ENCODE measurements at regions not wholly inside any gene's neighbourhood (a gene's known extent, or its start where the extent isn't known, plus 50 kb on each side); places are given as distances from the start of the nearest gene placed in this dataset.

DNA sequence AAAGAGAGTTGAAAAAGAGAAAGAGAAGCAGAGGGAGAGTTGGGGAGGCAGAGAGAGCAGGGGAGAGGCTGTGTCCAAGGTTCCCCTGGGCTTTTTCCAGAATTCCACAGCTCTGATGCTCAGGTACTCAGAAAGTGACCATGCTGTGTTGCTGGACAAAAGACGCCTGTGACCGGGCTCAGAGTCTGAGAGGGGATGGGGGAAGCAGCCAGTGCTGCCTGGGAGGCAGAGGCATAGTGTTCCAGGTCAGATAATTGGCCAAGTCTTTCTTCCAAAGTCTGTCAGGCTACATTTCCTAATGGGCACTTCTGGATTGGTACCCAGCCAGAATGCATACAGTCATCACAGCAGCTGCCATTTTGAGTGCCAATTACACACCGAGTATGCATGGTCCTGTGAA is 86.1 kb downstream of the PTPRS start:
- Histone ChIP-seq H3K4me3 (ENCODE audit: extremely low read depth in 1 of 4, insufficient read depth in 2 of 4, low read depth in 3 of 4, low read length in 4 of 4) (no peak overlapping the region), H3K4me1 (replicated peaks in 1 of 4; ENCODE audit: control insufficient read depth in 3 of 4, insufficient read depth in 4 of 4, low read length in 3 of 4) (peaks cover 3 to 10% (median 7%) of the 10 kb centered on the region in 4 experiments; a peak in 6 of 7 replicates), H4K8ac (ENCODE audit: extremely low read depth, insufficient read depth, low read length) (no peak overlapping the region), H3K9me3 (ENCODE audit: insufficient read depth in 2 of 2, low read depth in 1 of 2, low read length in 1 of 2) (peaks cover 2 to 5% of the 10 kb centered on the region in 2 experiments; a peak in 2 of 4 replicates), H2BK15ac (ENCODE audit: low read length) (no peak overlapping the region), H3K36me3 (ENCODE audit: control insufficient read depth in 2 of 4, insufficient read depth in 4 of 4, low read length in 3 of 4) (peaks cover 2 to 50% (median 23%) of the 10 kb centered on the region in 4 experiments; a peak in 6 of 8 replicates), H2BK20ac (ENCODE audit: low read length) (no peak overlapping the region), H3K18ac (ENCODE audit: extremely low read depth, low read length) (no peak overlapping the region), H2BK120ac (replicated peaks; ENCODE audit: low read depth, low read length) (no peak overlapping the region), H4K20me1 (replicated peaks in 1 of 2; ENCODE audit: control insufficient read depth in 1 of 2, insufficient read depth in 2 of 2, low read length in 2 of 2) (no peaks in the 10 kb centered on the region), H3K4ac (replicated peaks; ENCODE audit: insufficient read length, low read depth, low read length) (no peak overlapping the region), H3K79me2 (ENCODE audit: control insufficient read depth in 1 of 2, insufficient read depth in 2 of 2, low read length in 2 of 2) (no peaks in the 10 kb centered on the region), H3K9ac (replicated peaks in 1 of 4; ENCODE audit: extremely low read depth in 1 of 4, low read depth in 3 of 4, low read length in 3 of 4) (no peak overlapping the region), H3K14ac (ENCODE audit: insufficient read length) (no peak overlapping the region), H3K4me2 (ENCODE audit: insufficient read depth in 1 of 2, low read depth in 2 of 2, low read length in 2 of 2) (no peak overlapping the region), H3K56ac (replicated peaks; ENCODE audit: insufficient read length, low read depth, low read length) (no peak overlapping the region), H3K27me3 (replicated peaks in 1 of 4; ENCODE audit: control insufficient read depth in 3 of 4, extremely low read depth in 1 of 4, insufficient read depth in 3 of 4, low read length in 3 of 4) (no peaks in the 10 kb centered on the region), H3K27ac (ENCODE audit: low read depth, low read length) (no peak overlapping the region), H2BK12ac (ENCODE audit: low read depth, low read length) (no peak overlapping the region), H3K79me1 (ENCODE audit: low read depth, low read length) (peaks cover 2% of the 10 kb centered on the region; the same call in 1 of the 2 replicates), H4K91ac (replicated peaks; ENCODE audit: insufficient read length, low read length) (no peak overlapping the region), H2AFZ (ENCODE audit: low read length) (no peak overlapping the region), H3K23me2 (ENCODE audit: low read depth, low read length) (no peaks in the 10 kb centered on the region), H2BK5ac (ENCODE audit: low read depth, low read length) (no peak overlapping the region), H3K23ac (ENCODE audit: insufficient read length) (no peak overlapping the region), H4K5ac (ENCODE audit: insufficient read length, low read depth, low read length) (no peak overlapping the region), H2AK5ac (ENCODE audit: low read depth, low read length) (no peak overlapping the region)
- DNase-seq (ENCODE audit: low read depth in 1 of 2, low spot score in 2 of 2) (no peak), FAIRE-seq (no peak)
- 73% methylated on average over 3 of the region's 3 CpGs; no CpG with 5 or more reads in 1 of the 2 experiments for WGBS, 2 experiments (ENCODE audit: extremely low coverage in 1 of 2, insufficient coverage in 1 of 2, insufficient read length in 1 of 2, insufficient replicate concordance in 2 of 2, low coverage in 1 of 2, low lambda C conversion rate in 2 of 2, missing lambda C conversion rate in 1 of 2)
- ChIA-PET CTCF (ENCODE audit: partially characterized antibody) (interaction anchor here (0.6 to 2.2 kb wide), 6 partner anchors 19 to 276 kb away, joined by 3 to 5 read pairs (median 3); no protein-coding TSS in a partner anchor), POLR2A (ENCODE audit: partially characterized antibody) (interaction anchor here (0.6 to 0.8 kb wide), 2 partner anchors 13 to 167 kb away, joined by 3 read pairs; no protein-coding TSS in a partner anchor)
- TF ChIP-seq, protein P1, sequence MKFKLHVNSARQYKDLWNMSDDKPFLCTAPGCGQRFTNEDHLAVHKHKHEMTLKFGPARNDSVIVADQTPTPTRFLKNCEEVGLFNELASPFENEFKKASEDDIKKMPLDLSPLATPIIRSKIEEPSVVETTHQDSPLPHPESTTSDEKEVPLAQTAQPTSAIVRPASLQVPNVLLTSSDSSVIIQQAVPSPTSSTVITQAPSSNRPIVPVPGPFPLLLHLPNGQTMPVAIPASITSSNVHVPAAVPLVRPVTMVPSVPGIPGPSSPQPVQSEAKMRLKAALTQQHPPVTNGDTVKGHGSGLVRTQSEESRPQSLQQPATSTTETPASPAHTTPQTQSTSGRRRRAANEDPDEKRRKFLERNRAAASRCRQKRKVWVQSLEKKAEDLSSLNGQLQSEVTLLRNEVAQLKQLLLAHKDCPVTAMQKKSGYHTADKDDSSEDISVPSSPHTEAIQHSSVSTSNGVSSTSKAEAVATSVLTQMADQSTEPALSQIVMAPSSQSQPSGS (IDR thresholded peaks at IDR 0.05; ENCODE audit: low read length), result no peak
- TF ChIP-seq NANOG (IDR thresholded peaks at IDR 0.05; ENCODE audit: insufficient read depth, low read depth, low read length, poor library complexity, severe bottlenecking) (no peak), POLR2A (IDR thresholded peaks at IDR 0.05; ENCODE audit: control extremely low read depth in 1 of 2, low read depth in 2 of 2, low read length in 2 of 2) (no peak), POU5F1 (IDR thresholded peaks at IDR 0.05; ENCODE audit: low read depth, low read length) (no peak), KDM4A (IDR thresholded peaks at IDR 0.05; ENCODE audit: low read depth, low read length, severe bottlenecking) (no peak), SAP30 (IDR thresholded peaks at IDR 0.05; ENCODE audit: insufficient read depth, insufficient replicate concordance, low read length) (no peak), SIX5 (IDR thresholded peaks at IDR 0.05; ENCODE audit: low read depth, low read length) (no peak), MAFK (IDR thresholded peaks at IDR 0.05; ENCODE audit: low read depth, low read length) (no peak), TAF1 (IDR thresholded peaks at IDR 0.05; ENCODE audit: low read depth, low read length) (no peak), SP4 (IDR thresholded peaks at IDR 0.05; ENCODE audit: low read length) (no peak)
- TF ChIP-seq, protein P2, sequence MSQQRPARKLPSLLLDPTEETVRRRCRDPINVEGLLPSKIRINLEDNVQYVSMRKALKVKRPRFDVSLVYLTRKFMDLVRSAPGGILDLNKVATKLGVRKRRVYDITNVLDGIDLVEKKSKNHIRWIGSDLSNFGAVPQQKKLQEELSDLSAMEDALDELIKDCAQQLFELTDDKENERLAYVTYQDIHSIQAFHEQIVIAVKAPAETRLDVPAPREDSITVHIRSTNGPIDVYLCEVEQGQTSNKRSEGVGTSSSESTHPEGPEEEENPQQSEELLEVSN (IDR thresholded peaks at IDR 0.05), result no peak

All from H1 (cell line).